ENCODE measurements at regions not wholly inside any gene's neighbourhood (a gene's known extent, or its start where the extent isn't known, plus 50 kb on each side); places are given as distances from the start of the nearest gene placed in this dataset.

DNA sequence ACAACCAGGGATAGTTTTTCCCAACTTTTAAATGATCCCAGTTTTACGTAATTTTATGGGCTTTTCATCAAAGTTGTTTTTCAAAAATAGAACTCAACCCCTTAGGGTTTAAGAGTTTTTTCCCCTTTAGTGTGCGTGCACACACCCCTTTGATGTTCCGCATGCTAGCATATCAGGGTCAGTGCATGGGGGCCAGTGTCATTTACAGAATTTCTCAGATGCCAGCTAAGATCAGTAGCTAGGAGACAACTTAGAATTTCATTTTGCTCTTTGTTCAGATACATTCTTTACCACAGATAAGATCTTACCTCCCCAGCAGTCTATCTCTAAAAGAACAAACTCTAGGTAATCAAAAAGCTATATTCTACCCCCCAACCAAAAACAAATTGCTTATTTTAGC is 238.5 kb upstream of the SASH1 start:
- no peak for DNase-seq (ENCODE audit: low read depth)

DNA sequence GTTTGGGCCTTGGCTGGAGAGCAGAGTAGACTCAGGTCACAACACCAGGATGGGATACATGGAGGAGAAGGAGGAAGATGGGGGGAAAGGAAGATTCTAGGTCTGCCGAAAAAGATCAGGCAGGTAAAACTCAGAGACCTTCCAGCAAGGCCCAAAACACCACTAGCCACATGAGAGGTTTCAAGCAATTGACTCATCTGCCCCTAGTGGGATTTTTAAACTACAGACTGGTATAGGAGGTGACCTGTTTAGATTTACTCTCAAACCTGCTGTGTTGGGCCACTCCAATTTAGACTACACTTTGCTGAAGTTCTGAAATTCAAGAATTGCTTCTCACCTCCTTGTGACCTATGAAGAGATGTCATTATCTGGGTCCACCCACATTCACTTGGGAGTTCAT is 236.9 kb upstream of the SASH1 start:
- no peak for DNase-seq (ENCODE audit: low read depth)

DNA sequence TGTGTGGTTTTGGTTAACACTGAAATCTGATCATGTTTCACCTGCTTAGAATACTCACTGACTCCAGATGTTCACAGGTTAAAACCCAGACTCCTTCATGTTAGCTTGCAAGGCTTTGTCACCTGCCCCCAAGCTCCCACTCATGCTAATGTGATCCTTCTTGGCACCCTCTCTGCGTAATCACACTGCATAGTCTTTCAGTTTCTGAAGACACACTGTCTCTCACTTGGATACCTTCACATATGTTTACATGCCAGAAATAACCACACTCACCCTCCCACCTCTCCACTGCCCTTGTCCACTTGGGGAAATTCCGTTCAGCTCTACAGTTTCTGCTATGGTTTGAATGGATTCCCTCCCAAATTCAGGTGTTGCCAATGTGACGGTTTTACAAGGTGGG is 234.7 kb upstream of the SASH1 start:
- DNase-seq (ENCODE audit: low read depth) = no peak

DNA sequence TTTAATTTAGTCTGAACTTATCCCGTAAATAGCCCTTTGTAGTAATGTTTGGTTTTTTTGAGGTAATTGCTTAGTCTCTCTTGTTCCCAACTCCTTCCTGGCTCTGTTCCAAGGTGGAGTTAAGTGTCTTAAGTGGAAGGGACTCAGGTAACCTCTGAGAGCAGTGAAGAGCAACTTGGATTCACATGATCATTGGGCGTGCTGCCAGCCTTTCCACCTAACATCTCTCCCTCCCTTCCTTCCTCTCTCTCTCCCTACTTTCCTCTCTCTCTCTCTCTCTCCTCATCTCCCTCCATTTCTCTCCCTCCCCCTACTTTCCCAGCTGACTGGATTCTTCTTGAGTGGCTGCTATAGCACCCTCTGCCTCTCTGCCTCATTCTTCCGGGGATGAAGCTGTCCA is 232.9 kb upstream of the SASH1 start:
- no peak for DNase-seq (ENCODE audit: low read depth)

DNA sequence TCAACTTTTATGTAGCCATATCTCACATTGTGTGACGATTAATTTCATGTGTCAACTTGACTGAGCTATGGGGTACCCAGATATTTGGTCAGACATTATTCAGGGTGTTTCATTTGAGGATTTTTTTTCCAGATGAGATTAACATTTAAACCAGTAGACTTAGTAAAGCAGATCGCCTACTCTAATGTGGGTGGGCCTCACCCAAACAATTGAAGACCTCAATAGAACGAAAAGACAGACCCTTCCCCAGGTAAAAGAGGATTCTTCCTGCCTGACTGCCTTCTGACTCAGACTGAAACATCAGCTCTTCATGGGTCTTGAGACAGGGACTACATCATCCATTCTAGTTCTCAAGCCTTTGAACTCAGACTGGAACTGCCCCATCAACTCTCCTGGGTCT is 231.7 kb upstream of the SASH1 start:
- DNase-seq (ENCODE audit: low read depth) = no peak

DNA sequence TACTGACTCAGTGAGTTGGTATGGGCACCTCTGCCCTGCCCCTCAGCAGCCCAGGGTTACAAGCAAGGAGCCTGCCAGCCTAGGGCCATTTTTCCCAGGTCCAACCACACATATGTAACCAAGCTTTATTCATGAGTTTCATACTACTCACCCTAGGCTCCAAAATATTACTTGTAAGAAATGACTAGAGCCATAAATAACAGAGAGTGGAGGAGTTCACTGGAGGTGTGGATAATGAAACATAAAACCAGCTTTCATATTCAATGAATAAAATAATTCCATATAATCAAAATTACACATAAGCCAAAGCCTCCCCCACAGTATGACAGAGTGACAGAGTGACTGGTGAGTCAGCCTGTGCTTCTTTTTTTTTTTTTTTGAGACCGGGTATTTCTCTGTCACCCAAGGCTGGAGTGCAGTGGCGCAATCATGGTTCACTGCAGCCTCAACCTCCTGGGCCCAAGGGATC is 229.8 kb upstream of the SASH1 start:
- DNase-seq (ENCODE audit: low read depth) = no peak

DNA sequence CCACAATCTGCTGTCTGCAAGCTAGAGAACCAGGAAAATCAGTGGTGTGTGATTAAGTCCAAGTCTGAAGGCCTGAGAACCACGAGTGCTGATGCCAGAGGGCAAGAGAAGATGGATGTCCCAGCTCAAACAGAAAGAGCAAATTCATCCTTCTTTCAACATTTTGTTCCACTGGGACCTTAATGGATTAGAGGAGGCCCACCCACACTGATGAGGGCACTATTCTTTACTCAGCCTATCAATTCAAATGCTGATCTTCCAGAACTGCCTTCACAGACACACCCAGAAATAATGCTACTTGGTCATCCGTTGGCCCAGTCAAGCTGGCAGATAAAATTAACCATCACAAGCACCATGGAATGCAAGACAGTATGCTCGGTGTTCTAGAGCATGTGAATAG is 226.6 kb upstream of the SASH1 start:
- DNase-seq (ENCODE audit: low read depth) = no peak

DNA sequence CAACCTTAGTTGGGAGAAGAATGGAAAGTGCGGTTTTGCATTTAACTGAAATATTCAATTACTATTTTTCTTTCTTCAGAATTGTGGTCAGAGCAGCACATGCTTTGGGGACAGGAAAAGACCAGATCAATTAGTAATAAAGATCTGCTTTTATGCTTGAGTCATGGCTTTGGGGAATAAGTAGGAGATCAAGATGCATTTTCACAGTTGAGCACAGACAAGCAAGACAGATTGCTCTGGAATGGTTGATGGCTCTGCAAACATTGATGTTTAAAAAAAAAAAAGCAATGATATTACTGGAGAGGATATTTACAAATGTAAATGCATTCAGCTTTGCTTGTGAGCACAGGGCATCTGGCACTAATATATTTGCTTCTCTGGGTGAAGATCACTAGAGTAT is 224.4 kb upstream of the SASH1 start:
- no peak for DNase-seq (ENCODE audit: low read depth)

DNA sequence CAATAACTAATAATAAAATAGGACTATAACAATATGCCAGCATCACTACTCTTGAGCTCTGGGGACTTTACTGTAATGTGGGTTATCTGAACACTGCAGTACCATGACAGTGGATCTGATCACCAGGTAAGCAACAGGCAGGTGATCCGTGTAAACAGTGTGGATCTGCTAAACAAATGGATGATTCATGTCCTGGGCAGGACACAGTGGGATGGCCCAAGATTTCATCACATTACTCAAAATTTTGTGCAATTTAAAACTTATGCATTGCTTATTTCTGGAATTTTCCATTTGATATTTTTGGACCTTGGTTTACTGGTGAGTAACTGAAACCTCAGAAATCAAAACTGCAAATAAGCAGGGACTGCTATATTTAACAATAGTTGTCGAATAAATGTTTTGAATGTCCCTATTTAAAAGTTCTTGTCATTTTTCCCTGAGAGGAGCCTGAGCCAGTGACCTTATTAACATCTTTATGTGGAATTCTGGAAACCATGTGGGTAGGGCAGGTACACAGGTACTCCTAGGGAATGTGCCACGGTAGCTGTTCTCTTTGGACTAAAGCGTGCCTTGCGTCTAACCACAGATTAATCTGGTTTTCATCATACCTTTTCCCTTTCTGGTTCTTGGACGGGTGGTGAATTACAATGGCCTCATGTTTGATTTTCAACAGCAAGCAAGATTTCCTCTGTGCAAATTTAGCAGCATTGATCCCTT is 214.5 kb upstream of the SASH1 start:
- DNase-seq (ENCODE audit: low read depth) = no peak

DNA sequence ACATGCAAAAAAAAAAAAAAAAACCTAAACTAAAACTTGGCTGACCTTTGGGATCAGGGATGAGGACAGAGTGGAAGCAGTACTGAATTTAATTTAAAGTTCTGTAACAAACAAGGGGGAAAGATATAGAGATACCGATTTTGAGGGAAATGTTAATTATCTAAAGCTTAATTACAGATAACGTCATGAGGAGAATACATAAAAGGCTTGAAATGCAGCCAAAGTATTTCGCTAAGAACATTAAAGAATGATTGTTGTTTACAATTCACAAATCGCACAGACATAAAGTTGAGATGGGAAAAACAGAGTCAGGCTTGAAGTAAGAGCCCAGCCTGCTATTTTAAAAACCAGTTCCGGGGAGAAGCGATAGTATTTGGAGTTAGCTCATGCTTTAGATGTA is 208.0 kb upstream of the SASH1 start:
- no peak for DNase-seq (ENCODE audit: low read depth)

DNA sequence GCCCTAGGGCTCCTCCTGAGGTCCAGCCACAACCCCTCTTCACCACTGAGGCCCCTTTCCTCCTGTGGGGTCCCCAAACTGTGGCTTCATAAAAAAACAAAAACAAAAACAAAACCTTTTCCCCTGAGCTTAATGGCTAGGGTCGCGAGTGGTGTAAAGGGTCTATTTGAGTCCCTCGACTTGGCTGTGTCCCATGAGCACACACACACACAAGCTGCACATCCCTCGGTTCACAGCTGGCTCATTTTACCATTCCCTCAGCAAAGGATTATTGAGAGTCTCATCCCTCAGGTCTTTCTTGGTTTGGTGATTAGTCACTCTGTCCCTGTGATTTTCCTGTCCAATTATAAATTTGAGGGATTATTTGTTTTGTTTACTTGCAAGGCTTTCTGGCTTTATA is 206.1 kb upstream of the SASH1 start:
- DNase-seq (ENCODE audit: low read depth) = no peak

DNA sequence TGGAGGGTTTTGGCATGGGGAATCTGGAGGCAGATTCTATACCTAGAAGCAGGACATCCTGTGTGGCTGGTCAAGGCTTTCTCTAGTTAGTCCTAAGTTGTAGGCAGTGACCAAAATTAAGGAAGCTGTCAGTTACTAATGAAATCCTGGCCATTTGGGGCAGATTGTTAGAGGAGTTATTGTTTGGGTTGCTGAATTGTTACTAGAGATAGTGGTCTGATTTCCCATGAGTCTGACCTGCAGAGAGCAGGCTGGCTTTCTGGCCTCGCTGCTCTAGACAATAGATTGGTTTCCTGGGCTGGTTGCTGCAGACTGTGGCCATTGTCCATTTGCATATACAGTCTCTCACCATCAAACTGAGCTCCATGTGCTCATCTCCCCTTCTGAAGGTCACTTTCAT is 205.0 kb upstream of the SASH1 start:
- DNase-seq (ENCODE audit: low read depth) = no peak

DNA sequence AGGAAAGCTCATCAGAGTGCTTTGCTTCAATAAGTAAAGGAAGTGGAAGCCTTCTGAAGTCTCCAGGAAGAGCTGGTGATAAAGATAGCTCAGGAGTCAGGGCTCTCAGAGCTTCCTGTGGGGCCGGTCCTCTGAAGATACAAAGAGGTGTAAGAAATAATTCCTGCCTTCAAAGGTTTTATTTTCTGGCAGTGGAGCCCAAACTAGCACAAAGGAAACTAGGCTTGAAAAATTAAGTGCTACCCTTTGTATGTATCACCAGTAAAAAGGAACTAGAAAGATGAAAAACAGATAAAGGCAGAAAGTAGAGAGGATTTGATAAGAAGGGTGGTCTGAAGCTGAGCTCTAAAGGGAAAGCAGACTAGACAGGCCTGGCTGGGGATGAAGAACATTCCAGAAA is 204.1 kb upstream of the SASH1 start:
- no peak for DNase-seq (ENCODE audit: low read depth)

DNA sequence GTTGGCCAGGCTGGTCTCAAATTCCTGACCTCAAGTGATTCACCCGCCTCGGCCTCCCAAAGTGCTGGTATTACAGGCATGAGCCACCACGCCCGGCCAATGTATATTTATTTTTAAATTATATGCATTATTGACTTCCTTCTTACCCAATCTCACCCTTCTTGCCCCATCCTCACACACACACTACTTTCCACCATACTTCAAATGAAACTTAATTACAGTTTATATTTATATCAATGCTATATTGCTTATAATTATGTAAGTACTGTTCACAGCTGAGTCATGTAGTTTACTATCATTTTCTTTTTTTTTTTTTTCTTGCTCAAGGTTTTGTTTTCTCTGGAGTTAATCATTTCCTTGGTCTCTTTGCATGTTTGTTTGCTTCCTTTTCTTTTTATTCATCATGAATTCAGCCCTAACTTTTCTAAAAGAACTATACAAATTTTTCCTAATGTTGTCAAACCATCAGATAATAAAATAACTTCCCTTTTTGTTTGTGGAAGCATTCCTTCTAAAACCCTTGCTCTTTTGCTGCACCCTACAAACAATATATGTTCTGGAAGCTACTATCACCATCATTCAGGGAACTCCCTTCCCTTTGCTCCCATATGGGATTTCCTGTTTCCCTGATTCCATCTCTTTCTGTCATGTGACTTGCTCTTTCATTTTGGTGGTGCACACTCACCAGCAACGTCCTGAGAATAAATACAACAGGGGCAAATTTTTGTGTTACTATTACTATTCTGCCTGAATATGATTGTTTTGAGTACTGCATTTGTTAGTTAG is 201.7 kb upstream of the SASH1 start:
- DNase-seq (ENCODE audit: low read depth) = no peak

DNA sequence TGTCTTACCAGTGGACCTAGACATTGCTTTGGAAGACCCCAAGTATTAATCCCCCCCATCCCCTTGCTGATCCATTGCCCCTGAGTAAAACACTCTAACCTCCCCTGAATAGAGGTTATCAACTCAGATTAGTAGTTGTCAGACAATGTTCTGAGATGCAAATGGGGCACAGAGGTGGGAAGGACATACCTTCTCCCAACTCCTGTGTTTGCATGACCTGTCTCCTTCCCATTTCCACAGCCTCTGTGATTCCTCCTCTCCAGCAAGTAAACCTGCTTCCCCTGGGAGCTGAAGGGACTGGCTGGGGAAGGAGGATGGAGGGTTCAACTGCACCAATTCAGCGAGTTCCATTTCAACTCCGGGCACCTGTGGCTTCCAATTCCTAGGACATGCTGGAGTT is 199.8 kb upstream of the SASH1 start:
- DNase-seq (ENCODE audit: low read depth) = no peak

DNA sequence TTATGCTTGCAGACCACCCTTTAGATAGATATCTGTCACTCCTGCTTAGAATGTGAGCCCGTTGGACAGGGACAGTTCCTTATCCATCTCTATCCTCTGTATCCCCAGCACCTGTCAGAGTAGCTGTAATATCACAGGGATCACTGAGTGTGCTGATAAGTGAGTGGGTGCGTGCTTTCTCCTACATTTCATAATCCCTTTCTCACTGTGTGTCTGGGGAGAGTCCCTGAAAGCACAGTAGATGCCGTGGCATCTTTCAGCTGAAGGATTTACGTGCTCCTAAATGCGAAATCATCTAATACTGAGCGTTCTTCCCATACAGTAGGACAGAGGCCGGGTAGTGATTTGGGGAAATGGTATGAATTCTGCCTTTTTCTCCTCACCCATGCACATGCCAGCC is 198.9 kb upstream of the SASH1 start:
- no peak for DNase-seq (ENCODE audit: low read depth)

DNA sequence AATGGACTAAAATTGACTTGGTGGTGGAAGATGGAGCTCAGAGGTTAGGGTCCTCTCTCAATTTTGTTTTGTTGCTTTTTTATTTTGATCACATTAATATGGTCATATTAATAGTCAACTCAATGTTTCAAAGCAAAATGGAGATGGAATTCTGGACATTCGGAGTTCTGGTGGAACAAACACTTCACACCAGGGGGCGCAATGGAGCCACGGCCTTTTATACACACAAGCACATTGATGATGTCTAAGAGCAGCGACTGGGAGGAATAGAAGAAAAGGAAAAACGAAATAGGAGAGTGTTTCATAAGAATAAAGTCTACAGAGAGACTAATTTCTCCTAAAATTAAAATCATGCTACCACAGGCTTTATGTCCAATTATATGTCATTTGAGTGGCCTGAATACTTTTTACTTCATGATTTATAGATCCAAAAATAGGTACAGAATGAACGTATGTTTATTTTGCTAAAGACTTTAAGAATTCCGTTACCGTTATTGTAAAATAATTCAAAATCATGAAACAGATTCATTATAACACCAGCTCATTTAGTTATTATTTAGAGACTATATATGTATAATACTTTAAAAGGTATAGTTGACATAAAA is 197.6 kb upstream of the SASH1 start:
- peak; percentile 47 for DNase-seq (ENCODE audit: low read depth)

DNA sequence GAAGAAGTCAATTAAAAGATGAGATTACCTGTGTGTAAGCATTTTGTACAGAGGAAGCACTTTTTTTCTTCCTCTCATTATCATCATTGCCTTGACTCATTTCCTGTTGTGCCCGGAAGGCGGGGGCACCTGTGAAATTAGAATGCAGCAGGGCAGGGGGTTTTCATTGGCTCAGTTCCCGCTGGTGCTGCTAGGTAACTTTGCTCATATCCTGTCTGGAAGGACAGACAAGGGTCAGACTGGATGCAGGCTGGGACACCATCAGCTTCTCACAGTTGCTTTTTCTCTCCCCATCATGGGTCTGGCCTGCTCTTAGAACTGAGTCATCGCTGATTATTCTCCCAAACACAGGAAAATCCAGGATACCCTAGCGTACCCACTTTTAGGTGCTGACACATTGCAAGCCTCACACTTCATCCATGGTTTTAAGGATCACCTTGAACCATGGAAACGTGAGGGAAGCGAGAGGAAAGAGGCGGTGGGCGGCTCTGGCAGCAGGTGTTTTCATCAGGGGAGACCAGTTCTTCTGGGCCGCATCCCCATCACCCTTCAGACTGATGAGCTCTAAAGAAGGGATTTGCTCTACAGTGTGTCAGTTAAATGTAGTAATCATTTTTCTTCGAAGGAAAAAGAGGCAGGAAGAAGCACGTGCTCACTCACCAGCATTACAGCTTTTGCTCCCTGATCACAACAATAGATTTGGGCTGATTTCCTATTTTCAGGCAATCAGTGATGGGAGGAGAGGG is 195.7 kb upstream of the SASH1 start:
- peak; percentile 27 for DNase-seq (ENCODE audit: low read depth)

DNA sequence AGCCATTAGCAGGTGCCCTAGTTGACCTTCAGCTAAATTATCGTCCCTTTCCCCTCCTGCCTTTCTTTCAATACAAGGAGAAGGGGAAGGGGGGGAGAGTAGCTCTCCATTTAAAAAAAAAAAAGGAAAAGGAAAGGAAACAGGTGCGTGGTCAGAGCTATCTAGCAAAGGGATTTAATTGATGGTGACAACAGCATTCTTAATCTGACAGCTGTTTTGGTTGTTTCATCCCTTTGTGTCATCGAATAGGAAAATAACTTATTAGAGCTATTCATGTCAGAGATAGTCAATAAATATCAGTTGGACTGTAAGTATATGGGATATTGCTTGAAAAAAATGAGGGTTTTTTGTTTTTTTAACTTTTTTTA is 195.2 kb upstream of the SASH1 start:
- DNase-seq (ENCODE audit: low read depth) = no peak

DNA sequence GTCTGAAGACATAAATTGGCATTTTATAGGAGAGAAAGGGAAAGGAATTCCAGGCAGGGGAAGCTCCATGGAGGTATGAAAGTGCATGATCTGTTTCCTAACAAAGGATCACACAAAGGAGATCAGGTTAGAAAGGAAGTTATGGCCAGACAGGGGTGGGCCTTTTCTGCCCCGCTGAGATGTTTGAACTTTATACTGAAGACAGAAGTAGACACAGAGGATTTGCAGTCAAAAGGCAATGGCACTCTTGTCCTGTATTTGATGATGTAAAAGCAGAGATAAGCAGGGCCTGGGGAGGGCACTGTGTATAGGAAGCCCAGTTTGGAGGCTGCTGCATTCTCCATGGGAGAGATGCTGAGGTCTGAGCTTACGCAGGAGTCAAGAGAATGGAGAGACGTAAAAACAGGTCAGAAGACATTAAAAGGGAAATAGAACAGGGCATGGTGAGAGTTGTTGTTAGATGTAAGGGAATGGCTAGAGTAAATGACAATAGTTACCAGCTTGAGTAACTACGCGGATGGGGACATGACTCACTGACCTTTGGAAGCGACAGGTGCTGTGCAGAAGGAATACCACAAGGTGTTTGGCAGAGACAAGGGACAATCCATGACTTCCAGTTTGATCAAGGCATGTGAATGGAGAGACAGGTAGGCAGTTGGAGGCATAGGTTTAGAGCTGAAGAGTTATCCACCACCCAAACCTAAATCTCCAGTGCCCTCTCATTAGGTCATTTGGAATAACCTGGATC is 190.6 kb upstream of the SASH1 start:
- no peak for DNase-seq (ENCODE audit: low read depth)

DNA sequence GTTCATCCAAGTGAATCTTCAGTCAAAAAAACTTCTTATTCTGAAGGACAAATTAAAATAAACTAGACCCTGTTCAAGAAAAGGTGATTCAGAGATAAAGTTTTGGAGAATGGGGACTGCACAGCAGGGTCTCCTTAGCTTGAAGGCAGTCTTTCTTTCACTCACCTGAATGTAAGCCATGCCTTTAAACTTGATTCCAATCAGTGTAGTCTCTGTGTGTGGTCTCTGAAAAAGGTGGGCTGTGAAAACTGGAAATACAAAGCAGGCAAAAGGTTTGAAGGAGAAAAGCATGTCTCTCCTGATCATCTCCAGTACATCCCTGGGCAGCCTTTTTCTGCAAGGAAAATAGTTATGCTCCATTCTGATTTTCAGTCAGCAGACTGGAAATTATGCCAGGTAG is 188.0 kb upstream of the SASH1 start:
- DNase-seq (ENCODE audit: low read depth) = no peak

DNA sequence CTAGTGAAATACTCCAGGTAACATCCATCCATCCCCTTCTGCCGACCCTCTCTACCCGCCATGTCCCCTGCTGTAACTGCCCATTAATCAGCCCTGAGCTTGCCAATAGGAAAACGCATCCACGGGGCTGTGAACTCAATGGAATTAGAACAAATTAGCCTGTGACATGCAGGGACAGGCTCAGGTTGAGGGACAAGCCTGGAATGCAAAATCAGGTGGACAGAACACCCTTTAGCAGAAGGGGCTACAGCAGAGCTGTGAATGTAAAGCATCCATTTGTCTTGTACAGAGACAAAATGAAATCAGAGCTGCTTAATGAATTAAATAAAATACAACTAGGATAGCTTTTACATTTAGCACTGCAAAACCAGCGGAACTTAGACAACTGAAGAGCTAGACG is 187.3 kb upstream of the SASH1 start:
- no peak for DNase-seq (ENCODE audit: low read depth)
